ENCODE measurements at regions not wholly inside any gene's neighbourhood (a gene's known extent, or its start where the extent isn't known, plus 50 kb on each side); places are given as distances from the start of the nearest gene placed in this dataset.

DNA sequence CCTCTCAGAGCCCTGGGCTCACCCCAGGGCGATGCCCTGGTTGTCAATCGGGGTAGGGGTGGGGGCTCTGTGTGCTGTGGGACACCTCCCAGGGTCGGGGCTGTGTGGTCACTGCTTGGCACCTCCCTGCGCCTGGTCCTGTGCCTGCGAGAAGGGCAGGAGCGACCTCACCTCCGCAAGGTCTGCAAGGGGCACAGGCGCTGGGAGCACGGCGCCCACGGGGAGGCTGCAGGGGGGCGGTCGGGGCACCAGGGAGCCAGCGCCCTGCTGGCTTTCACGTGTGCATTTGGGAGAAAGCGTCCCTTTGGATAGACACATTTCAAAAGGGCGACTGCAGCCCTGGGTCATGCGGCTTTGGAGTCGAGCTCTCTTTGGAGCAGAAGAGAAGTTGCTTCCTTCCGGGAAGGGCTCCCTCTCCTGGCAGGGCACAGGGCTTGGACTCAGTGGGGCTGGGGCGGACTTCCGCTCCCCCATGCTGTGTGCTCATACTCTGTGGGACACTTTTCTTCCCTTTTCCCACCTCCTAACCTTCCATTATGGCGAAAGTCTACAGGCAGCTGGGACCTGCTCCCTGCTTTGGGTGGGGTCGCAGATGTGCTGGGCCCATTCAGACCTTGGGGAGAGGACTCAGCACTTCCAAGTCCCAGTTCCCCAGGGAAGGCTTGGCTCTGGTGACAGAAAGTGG, 52.9 kb upstream of the SLC28A3 start:
- no peak for DNase-seq

DNA sequence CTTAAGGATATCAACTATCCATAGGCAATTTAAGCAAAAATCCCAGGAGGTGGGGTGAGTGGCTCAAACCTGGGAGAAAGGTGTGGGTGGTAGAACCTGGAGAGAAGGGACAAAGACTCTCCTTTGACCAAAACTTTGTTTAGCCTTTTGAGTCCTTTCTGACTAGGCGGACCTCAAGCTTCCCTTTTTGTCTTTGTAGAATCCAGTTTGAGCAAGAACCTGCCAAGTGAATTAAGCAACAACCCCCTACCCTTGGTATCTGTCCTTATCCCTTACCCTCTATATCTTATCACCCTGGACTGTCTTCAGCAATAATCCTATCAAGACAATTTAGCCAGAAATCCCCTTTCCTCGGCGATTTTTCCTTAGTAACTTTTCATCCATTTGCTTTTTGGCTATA, 53.5 kb upstream of the SLC28A3 start:
- DNase-seq, result no peak

GRCh38 chr9:84397151-84397728, 56.7 kb upstream of the SLC28A3 start:
- peak; percentile 57 for DNase-seq

DNA sequence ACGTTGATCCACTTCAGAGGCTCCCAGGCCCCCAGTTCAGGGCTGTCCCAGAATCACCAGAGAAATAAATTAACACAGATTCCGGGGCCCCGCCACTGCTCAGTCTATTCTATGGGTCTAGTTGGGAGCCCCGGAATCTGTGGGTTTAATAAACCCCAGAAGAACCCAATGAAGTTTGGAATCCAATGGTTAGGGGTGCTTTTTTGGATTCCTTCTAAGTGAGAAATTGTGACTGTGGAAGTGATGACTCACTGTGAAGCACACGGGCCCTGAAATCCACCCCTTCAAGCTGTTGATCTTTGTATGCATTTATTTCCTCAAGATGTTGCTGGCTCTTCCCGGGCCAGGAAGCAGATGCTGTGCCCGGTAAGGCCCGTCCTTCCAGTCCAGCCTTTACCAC, 57.3 kb upstream of the SLC28A3 start:
- no peak for DNase-seq

DNA sequence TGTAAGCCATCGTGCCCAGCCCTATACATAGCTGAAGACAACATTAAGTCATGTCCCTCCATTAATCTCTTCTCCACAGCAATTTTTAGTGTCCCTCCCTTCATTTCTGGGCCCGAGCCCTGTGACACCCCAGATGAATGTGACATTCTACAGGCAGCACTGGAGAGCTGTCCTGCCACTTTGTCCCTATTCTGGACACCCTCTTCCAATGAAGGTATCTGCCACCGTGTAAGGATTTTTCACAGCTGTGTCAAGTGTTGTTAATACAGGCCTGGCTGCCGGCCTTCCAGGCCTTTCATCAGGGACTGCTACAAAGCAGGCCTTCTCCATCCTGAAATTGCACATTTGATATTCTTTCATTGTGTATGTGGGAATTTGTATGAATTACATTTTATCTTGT, 62.0 kb upstream of the SLC28A3 start:
- no peak for DNase-seq

- DNase-seq, result no peak
Measured at GRCh38 chr9:84403288-84403687, 62.7 kb upstream of the SLC28A3 start.

DNA sequence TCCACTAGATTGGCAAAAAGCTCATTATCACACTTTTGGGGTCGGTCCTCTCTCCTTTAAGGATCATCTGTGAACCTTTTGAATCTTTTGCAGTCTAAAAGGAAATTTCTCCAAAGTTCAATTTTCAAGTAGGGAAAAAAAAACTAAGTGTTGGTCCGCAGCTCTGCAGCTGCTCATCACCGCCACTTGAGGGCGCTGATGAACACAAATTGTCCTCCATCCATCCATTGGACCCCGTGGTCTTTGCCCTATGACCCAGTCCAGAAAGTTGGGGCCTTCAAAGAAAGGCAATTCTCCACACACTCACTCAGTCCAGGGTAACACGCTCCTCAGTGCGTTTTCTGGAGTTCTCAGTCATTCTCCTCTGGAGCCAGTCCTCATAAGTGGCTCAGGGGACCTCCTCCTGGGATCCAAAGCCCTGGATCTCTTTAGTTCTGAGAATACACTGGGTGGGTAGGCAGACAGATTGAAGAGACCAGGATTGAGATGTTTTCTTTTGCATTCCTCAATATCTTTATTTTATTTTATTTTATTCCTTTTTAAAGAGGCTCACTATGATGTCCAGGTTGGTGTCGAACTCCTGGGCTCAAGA, 63.6 kb upstream of the SLC28A3 start:
- DNase-seq, result no peak

- DNase-seq, result no peak
Measured at GRCh38 chr9:84405667-84406066, 65.1 kb upstream of the SLC28A3 start.

DNA sequence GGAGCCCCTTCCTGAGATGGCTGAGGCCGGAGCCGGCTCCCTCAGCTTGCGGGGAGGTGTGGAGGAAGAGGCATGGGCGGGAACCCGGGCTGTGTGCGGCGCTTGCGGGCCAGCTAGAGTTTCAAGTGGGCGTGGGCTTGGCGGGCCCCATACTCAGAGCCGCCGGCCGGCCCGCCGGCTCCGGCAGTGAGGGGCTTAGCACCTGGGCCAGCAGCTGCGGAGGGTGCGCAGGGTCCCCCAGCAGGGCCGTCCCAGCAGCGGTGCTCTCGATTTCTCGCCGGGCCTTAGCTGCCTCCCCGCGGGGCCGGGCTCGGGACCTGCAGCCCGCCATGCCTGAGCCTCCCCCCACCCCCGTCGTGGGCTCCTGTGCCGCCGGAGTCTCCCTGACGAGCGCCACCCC, 67.9 kb upstream of the SLC28A3 start:
- DNase-seq, result no peak

- no peak for DNase-seq
Measured at GRCh38 chr9:84411683-84412267, 71.2 kb upstream of the SLC28A3 start.

GRCh38 chr9:84412654-84413053, 72.1 kb upstream of the SLC28A3 start:
- DNase-seq, result no peak

DNA sequence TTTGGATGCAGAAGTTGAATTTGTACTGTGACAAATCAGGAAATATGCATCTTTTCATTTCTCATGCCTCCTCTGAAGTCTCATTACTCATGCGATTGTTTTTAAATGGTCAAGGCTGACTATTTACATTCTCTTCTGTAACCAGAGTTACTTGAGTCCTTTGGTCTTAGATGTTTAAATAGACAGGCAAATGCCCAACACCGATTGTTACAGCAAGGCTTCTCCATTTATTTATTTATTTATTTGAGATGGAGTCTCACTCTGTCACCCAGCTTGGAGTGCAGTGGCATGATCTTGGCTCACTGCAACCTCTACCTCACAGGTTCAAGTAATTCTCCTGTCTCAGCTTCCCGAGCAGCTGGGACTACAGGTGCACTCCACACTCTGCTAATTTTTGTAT, 72.7 kb upstream of the SLC28A3 start:
- DNase-seq, result no peak

DNA sequence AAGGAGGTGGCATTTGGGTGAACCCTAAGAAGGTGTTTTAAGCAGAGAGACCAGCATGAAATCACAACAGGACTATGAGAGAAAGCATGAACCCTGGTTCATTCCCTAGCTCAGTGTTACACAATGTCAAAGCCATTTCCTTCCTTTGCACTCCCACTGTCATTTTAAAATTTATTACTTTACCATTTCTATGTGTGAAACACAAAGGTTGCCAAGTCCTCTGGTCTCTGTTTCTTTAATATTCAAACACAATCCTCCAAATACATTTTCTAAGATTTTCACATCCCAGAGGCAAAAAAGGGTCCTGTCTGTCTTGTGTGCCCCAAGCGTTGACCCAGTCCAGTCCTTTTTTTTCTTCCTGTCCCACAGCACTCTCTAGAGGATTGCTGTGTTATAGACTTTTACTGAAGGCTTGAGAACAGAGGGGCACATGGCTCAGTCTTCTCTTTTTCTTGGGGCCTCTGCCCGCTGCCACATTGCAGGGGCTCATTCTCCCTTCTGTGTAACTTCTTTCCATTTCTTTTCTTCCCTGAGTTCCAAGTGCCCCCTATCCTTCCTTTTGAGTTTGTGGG, 78.6 kb upstream of the SLC28A3 start:
- DNase-seq, result no peak

DNA sequence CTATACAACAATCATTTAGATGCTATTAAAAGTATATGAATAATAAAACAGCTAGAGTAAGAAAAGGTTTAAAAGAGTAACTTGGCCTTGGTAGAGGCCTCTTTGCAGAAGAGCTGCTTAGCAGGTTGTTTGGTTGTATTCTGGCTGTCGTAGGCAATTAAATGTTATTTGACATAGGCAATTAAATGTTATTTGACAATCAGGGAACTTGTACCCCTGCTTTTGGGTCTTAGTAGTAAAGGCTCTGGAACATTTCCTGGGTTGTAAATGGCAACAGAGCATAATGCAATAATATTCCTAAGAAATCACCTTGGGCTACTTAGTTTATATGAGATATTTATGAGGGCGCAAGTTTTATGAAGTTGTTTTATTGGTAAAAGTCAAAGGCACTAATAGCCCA, 84.4 kb upstream of the SLC28A3 start:
- DNase-seq, result no peak

GRCh38 chr9:84432746-84433145, 92.2 kb upstream of the SLC28A3 start:
- DNase-seq, result no peak

DNA sequence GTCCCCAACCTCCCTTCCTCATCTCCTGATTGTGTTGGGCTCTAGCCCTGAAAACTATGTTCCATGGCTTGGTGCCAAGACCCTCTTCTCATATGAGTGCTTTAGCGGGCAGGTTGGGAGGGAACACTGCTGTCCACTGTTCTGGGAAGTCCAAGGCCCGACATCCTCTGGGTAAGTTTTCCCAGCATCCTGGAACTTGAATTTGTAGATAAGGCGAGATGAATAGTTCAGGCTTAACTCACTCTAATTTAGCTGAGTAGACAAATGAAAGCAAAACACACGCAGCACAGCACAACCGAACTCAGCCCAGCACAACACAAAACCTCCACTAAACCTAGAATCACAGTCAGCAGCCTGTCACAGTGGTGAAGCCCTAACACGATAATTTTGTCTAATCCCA, 95.3 kb upstream of the SLC28A3 start:
- DNase-seq, result no peak

GRCh38 chr9:84436386-84437109, 96.0 kb upstream of the SLC28A3 start:
- no peak for DNase-seq

DNA sequence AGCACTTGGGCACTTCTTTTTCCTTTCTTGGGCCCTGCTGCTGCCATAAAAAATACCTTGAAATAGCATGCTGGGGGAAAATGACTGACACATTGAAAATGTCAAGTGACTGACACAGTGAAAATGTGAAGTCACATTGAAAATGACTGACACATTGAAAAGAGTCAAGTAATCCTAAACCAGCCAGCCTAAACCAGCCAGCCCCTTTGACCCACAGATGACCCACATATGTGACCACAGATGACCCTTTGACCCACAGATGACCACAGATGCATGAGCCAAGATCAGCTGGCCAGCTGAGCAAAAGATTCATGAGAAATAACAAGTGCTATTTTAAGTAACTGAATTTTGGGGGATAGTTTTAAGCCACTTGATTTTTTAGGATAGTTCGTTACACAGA, 97.8 kb upstream of the SLC28A3 start:
- no peak for DNase-seq

- DNase-seq, result no peak
Measured at GRCh38 chr9:84439250-84439649, 98.7 kb upstream of the SLC28A3 start.

- DNase-seq, result no peak
Measured at GRCh38 chr9:84442712-84443111, 102.2 kb upstream of the SLC28A3 start.

DNA sequence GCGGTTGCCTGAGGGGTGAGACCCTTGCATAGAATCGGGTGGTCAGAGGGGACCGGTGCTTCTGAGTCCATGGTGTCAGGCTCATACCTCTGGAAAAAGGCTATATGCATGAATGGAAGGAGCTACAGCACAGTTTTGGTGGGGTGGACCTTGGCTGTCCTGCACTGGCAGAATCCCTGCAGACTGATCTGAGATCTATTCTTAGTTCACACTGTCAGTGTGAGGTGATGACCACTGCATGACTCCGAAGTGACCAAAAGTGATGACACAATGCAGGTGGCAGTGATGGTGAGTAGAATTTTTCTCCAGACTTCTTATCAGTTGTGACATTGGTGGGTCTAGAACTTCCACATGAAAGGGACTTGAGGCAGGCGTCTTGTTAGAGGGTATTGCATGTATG, 105.2 kb upstream of the SLC28A3 start:
- DNase-seq, result no peak

DNA sequence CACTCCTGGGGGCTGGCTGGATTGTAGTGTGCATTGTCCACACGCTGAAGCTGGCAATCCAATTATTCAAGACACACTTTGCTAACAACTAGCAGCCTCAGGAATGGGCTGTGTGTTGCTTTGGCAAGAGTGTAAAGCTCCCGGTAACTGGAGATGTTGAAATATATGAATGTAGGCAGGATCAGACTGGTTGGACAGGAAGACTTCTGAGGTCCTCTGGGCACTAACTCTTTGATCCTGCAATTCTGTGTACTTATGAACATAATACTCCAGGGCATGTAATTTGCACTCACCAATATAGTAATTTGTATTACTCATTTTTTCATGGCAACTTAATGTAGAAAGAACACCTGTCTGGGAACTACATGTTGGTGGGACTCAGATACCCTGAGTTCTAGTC, 106.7 kb upstream of the SLC28A3 start:
- DNase-seq, result no peak

DNA sequence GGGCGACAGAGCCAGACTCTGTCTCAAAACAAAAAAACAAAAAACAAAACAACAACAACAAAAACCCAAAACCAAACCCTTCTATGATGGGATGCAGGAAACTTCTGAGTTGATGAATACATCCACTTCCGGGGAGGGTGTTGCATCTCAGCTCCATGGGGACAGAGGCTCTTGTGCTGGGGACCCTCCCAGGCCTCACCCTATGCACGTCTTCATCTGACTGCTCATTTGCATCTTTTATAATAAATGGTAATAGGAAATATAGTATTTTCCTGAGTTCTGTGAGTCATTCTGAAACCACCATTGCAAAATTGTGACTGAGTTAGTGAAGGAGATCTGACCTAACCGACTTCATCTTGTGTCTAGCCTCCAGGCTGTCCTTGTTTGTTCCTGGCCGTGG, 109.5 kb upstream of the SLC28A3 start:
- no peak for DNase-seq
